Adrenal gland (tissue), 9 donors: ENCODE measurements at regions not wholly inside any gene's neighbourhood (a gene's known extent, or its start where the extent isn't known, plus 50 kb on each side); places are given as distances from the start of the nearest gene placed in this dataset.

ENCODE experiments used
- DNase-seq, 7 donors: peaks; one replicate each; pipeline ENCODE4 v3.0.0-alpha.2; 2019 to 2020
- H3K27ac ChIP-seq, 5 donors: fragments of 200-600 bp; sonication (generic) in 4 of 5; 1 replicate in 3 of 5; 2 replicates in 2 of 5; pipeline versions ENCODE4 v1.5.1 to v1.8.0; 2016 to 2020; ENCODE audit warnings: mild to moderate bottlenecking in 1 of 5
- H3K27me3 ChIP-seq: fragments of 200-600 bp; 2 replicates; pipeline ENCODE4 v1.8.0; 2021
- H3K36me3 ChIP-seq, 2 donors: fragments of 200-600 bp; replicated peaks in 1 of 2; 1 replicate in 1 of 2; 2 replicates in 1 of 2; pipeline versions ENCODE4 v1.5.1 to v1.8.0; 2018 to 2022
- H3K4me1 ChIP-seq, 2 donors: fragments of 200-600 bp; replicated peaks in 1 of 2; 1 replicate in 1 of 2; 2 replicates in 1 of 2; pipeline versions ENCODE4 v1.5.1 to v1.8.0; 2018 to 2021
- H3K4me3 ChIP-seq, 4 donors: fragments of 200-600 bp; sonication (generic) in 3 of 4; one replicate each; pipeline ENCODE4 v1.5.1; 2016 to 2018
- H3K9me3 ChIP-seq, 3 donors: fragments of 200-600 bp; sonication (generic) in 1 of 3; replicated peaks in 1 of 3; 1 replicate in 2 of 3; 2 replicates in 1 of 3; pipeline versions ENCODE4 v1.5.1 to v1.8.0; 2016 to 2021
- POLR2A ChIP-seq, 2 donors: fragments of 450-650 bp; IDR thresholded peaks; one replicate each; pipeline ENCODE4 v1.6.1; 2017; ENCODE audit warnings: antibody characterized with exemption in 2 of 2, mild to moderate bottlenecking in 2 of 2, moderate library complexity in 1 of 2
- WGBS, 4 donors: extraction: QIAGEN DNeasy Blood & Tissue Kit in 2 of 4; methylation state at CpG; one replicate each; pipeline versions ENCODE4 v1.1.5 to v1.1.7; 2013 to 2017; 5-methylcytosine and 5-hydroxymethylcytosine counted together
- intact Hi-C, 2 donors: fragments of 100-400 bp; cut with DNase I; formaldehyde crosslinking; loops; one replicate each; pipeline versions ENCODE4 v1.14.1 to v1.15.0; 2022 to 2023
- TF ChIP-seq, protein P1 (sequence below), 6 experiments: fragments of 450-650 bp in 4 of 6; fragments of 200-600 bp in 2 of 6; sonication (generic) in 1 of 6; IDR thresholded peaks; 1 replicate in 5 of 6; 2 replicates in 1 of 6; pipeline versions ENCODE4 v1.5.1 to v1.8.0; 2016 to 2021; ENCODE audit warnings: antibody characterized with exemption in 6 of 6, mild to moderate bottlenecking in 2 of 6, moderate library complexity in 1 of 6
- donor health status: healthy with polysubstance abuse.
- donor health status: Bipolar disorder and iron deficiency.
- donor health status: DM: yes; HTN: yes; CAD: no.
- donor health status: DM: no; HTN: no; CAD: no.
- donor health status: DM: no; HTN: no; CAD: no.

GRCh38 chr2:121831841-121832240, 76.4 kb downstream of the TSN start:
- Histone ChIP-seq H3K4me3 (no peak overlapping the region), H3K4me1 (no peaks in the 10 kb centered on the region), H3K27ac (no peak overlapping the region), H3K27me3 (no peaks in the 10 kb centered on the region), H3K36me3 (no peaks in the 10 kb centered on the region), H3K9me3 (no peaks in the 10 kb centered on the region)
- no peak for DNase-seq
- intact Hi-C loops = no loop called here
- WGBS, 4 donors = 69 to 79% (median 74%) methylated on average over 9 of the region's 9 CpGs
- no peak for TF ChIP-seq POLR2A (IDR thresholded peaks at IDR 0.05)
- TF ChIP-seq, protein P1, sequence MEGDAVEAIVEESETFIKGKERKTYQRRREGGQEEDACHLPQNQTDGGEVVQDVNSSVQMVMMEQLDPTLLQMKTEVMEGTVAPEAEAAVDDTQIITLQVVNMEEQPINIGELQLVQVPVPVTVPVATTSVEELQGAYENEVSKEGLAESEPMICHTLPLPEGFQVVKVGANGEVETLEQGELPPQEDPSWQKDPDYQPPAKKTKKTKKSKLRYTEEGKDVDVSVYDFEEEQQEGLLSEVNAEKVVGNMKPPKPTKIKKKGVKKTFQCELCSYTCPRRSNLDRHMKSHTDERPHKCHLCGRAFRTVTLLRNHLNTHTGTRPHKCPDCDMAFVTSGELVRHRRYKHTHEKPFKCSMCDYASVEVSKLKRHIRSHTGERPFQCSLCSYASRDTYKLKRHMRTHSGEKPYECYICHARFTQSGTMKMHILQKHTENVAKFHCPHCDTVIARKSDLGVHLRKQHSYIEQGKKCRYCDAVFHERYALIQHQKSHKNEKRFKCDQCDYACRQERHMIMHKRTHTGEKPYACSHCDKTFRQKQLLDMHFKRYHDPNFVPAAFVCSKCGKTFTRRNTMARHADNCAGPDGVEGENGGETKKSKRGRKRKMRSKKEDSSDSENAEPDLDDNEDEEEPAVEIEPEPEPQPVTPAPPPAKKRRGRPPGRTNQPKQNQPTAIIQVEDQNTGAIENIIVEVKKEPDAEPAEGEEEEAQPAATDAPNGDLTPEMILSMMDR (IDR thresholded peaks at IDR 0.05) = no peak

DNA sequence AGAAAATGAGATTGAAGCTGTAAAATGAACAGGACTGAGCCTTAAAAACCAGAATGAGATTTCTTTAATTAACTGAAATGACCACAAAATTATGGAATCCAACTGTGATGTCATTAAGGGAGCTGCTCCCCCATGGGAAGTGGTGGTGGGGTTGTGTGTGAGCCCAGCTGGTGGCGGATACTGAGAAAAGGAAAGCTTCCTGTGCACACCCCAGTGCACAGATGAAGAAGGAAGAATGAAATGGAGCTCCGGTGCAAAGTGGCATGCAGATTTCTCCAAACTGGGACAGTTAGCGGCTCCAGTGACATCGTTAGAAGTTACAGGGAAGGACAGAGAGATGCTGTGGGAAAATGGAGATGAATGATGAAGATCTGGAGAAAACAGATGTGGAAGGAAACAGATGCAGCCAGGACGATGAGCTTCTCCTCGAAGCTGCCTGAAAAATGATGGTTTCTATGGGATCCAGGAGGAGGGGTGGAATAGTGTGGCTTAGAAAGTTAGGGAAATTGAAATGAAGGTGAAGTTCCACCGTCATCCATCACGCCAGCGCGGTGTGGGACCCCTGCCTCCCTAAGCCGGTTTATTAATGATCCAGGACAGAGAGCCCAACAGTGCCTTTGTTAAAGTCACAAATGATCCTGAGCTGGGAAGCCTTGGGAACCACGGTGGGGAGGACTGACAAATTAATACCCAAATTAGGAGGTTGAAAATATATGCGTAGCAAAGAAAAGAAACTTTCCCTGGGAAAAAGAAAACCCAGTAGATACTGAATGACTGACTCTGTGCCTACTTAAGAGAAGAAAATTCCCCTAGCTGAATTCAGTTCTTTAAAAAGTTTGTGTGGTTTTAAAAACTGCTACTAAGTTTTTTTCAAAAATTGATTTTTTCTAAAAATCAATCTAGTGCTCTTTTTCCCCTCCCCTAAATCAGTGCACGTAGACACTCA, 77.2 kb downstream of the TSN start:
- no peaks in the 10 kb centered on the region for H3K36me3 ChIP-seq
- H3K4me1 ChIP-seq = no peaks in the 10 kb centered on the region
- no peak overlapping the region for H3K27ac ChIP-seq
- no peaks in the 10 kb centered on the region for H3K9me3 ChIP-seq
- TF ChIP-seq, protein P1 (IDR thresholded peaks at IDR 0.05) = no peak
- TF ChIP-seq POLR2A (IDR thresholded peaks at IDR 0.05) = no peak
- 74 to 81% (median 76%) methylated on average over 14 of the region's 14 CpGs for WGBS, 4 donors
- no peak overlapping the region for H3K4me3 ChIP-seq
- no peaks in the 10 kb centered on the region for H3K27me3 ChIP-seq
- intact Hi-C loops = no loop called here
- no peak for DNase-seq

- intact Hi-C loops = no loop called here
- Histone ChIP-seq H3K4me1 (no peaks in the 10 kb centered on the region), H3K36me3 (no peaks in the 10 kb centered on the region), H3K9me3 (no peaks in the 10 kb centered on the region), H3K4me3 (no peak overlapping the region), H3K27me3 (no peaks in the 10 kb centered on the region), H3K27ac (no peak overlapping the region)
- no peak for DNase-seq
- TF ChIP-seq, protein P1 (IDR thresholded peaks at IDR 0.05) = no peak
- TF ChIP-seq POLR2A (IDR thresholded peaks at IDR 0.05) = no peak
- 65 to 81% (median 73%) methylated on average over 4 of the region's 4 CpGs for WGBS, 4 donors
These were observed 77.9 kb downstream of the TSN start for GRCh38 chr2:121833358-121833723.

- no peaks in the 10 kb centered on the region for H3K36me3 ChIP-seq
- no peaks in the 10 kb centered on the region for H3K4me1 ChIP-seq
- H3K27ac ChIP-seq = no peak overlapping the region
- DNase-seq = peak in 1 of 7 donors; percentile 13
- no peaks in the 10 kb centered on the region for H3K9me3 ChIP-seq
- intact Hi-C loops = no loop called here
- 54 to 61% (median 57%) methylated on average over 10 of the region's 10 CpGs for WGBS, 4 donors
- no peak for TF ChIP-seq POLR2A (IDR thresholded peaks at IDR 0.05)
- TF ChIP-seq, protein P1 (IDR thresholded peaks at IDR 0.05) = no peak
- H3K27me3 ChIP-seq = no peaks in the 10 kb centered on the region
- no peak overlapping the region for H3K4me3 ChIP-seq
These were observed 81.2 kb downstream of the TSN start for GRCh38 chr2:121836611-121837010.
